Fibroblast of villous mesenchyme (primary cell): ENCODE measurements at regions not wholly inside any gene's neighbourhood (a gene's known extent, or its start where the extent isn't known, plus 50 kb on each side); places are given as distances from the start of the nearest gene placed in this dataset.

Experiments used
- DNase-seq: peaks from one replicate; pipeline ENCODE4 v3.0.0-alpha.2; 2010; ENCODE audit warnings: low read depth
- H3K4me3 ChIP-seq: 2 replicates; pipeline ENCODE4 v1.5.1; 2011; ENCODE audit warnings: low read depth, mild to moderate bottlenecking, low read length
- TF ChIP-seq, protein P1 (sequence below): IDR thresholded peaks from 2 replicates; pipeline ENCODE4 v1.5.1; 2012; ENCODE audit warnings: low read depth, mild to moderate bottlenecking, low read length; ENCODE audit not compliant: insufficient read depth

DNA sequence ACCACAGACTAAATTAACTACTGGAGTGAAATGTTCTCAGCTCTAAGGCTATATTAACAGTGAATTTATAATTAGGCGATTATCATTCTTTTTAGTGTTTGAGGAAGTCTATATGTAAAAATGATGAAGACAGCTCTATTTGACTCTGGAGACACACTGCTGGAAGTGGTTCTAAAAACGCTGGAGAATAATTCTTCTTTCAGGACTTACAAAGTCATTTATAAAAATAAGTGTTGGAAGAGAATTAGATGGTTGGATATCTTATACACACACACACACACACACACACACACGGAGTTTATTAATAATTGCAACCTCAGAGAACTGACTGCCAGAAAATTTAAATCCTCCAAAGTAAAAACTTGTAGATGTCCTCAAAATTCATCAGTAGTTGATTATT lies 1171.3 kb downstream of the EFNB2 start:
- TF ChIP-seq, protein P1, sequence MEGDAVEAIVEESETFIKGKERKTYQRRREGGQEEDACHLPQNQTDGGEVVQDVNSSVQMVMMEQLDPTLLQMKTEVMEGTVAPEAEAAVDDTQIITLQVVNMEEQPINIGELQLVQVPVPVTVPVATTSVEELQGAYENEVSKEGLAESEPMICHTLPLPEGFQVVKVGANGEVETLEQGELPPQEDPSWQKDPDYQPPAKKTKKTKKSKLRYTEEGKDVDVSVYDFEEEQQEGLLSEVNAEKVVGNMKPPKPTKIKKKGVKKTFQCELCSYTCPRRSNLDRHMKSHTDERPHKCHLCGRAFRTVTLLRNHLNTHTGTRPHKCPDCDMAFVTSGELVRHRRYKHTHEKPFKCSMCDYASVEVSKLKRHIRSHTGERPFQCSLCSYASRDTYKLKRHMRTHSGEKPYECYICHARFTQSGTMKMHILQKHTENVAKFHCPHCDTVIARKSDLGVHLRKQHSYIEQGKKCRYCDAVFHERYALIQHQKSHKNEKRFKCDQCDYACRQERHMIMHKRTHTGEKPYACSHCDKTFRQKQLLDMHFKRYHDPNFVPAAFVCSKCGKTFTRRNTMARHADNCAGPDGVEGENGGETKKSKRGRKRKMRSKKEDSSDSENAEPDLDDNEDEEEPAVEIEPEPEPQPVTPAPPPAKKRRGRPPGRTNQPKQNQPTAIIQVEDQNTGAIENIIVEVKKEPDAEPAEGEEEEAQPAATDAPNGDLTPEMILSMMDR: no peak
- DNase-seq: no peak
- no peak overlapping the region for H3K4me3 ChIP-seq

DNA sequence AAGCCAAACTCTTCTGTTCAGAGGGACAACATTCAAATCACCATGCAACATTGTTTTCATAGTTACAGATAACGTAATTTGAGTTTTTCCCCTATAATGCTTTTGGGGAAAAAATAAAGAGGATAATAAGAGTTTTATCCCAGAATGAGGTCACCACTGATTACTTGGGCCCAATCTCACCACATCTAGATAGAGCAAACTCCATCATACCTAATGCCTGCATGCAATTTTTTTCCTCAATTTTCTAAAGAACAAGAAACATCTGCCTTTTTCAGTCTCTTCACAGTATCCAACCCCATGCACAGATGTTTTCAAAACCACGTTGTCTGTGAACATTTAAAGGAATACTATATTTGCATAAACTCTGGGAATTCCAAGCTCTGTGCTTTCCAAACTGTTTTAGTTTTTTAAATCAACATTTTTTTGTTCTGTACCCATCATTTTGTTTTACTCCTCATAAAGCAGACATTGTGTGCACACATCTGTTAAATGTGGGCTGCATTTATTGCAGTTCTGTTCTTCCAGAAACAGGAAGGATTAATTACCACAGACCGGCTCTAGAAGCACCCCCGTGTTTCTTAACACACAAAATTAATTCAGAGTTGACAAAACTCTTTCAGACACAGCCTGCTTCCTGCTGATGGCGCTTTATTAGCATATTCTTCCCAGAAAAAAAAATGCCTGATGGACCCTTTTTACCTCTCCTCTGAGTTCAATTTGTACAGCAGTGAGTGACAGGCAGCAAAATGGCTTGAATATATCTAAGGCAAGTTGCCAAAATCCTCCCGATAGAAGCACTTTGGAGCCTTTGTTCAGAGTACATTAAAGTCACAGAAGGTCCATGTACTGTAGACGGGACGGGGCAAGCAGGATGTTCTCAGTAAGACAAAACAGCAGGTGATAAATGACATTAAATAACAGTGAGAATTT lies 1171.9 kb downstream of the EFNB2 start:
- no peak for DNase-seq
- no peak overlapping the region for H3K4me3 ChIP-seq

DNA sequence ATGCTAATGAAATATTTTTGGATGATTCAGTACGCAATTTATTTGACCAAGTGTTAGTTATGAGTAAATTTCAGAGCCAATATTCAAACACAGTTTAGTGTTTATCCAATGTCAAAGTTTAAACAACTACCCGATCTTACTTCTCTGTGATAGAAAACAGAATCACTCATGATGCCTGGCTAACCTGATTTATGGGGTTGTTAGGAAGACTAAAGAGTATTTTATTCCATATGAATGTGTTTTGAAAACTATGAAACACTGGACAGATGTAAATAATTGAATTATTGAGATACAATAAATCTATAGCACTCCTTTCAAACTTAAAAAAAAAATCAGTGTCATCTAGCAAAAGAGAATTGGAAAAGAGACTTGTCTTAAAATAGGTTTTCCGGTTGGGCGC lies 1181.8 kb downstream of the EFNB2 start:
- no peak for DNase-seq
- TF ChIP-seq, protein P1: no peak
- H3K4me3 ChIP-seq: no peak overlapping the region

More for the DNA sequence above, 1171.9 kb downstream of the EFNB2 start:
- TF ChIP-seq, protein P1: no peak

DNA sequence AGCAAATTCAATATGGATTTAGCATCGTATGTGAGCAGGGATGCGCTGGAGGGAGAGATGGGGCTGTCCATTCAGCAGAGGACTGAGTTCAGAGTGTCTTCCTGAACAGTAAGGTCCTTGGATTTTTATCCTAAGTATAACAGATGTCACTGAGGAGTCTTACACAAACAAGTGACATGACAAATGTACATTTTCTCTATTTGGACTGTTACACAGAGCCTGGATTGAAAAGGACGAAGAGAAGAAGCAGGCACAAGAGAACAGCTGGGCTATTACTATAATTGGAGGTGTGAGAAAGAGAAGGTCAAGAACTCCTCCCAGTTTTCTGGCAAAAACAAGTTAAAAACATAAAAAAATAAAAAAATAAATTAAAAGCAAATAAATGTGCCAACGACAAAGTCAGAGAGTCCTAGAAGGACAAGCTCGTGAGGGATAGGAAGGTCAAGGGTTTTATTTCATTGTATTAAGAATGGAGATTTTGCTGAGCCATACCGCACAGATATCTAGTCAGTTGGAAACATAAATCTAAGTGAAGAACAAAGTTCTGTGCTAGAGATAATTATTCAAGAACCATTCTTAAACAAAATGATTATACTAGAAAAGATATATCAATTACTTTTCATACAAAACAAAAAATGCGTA lies 1186.3 kb downstream of the EFNB2 start:
- no peak overlapping the region for H3K4me3 ChIP-seq
- TF ChIP-seq, protein P1: no peak
- no peak for DNase-seq

DNA sequence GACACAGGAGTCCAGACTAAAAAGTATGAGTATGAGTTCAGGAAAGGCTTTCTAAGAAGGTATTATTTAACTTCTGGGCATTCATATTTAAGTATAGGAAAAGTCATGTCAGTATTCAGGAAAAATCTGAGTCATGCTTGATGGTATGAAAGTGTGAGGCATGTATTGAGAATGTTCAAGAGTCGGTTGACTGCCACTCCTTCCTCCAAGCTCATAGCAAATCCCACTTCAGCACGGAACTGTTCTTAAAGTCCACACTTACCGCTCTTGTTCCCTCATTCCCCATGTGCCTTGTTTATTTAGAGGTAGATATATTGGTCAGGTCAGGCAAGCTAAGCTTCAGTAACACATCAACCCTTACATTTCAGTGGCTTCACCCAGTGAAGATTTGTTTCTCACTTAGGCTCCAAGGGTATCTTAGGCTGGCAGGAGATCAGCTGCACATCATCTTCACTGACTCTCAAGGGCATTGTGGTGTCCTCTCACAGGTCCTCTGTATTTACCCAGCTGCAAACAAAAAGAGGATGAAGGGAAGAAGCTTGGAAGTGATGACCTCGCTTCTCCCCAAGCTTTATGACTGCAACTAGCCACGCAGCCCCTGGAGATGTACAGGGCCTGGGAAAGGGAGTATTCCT lies 1189.2 kb downstream of the EFNB2 start:
- TF ChIP-seq, protein P1: no peak
- DNase-seq: peak; percentile 34
- no peak overlapping the region for H3K4me3 ChIP-seq

DNA sequence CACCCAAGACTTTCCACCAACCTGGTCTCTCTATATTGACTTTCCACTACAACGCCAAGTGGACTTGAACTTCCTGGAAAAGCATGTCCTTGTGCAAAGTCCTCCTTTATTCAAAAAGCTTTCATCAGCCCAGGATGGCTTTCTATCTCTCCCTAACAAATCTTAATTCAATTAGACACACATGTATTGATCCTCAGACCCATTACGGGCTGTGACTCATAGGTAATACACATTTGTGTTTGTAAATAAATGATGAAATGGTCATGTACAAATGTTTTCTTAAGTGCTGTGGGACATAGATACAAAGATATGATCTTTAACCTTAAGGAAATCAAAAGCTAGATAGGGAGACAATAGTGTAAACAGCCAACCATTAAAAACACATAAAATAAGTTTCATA lies 1189.7 kb downstream of the EFNB2 start:
- no peak overlapping the region for H3K4me3 ChIP-seq
- DNase-seq: no peak
- TF ChIP-seq, protein P1: no peak
